ENCODE measurements at regions not wholly inside any gene's neighbourhood (a gene's known extent, or its start where the extent isn't known, plus 50 kb on each side); places are given as distances from the start of the nearest gene placed in this dataset.
A peak's percentile ranks its signal among the peaks of the same experiment; 100 is the strongest.
"Not testable (repeated sequence)": the region's sequence is repeated elsewhere in the genome, so short reads cannot be mapped to it uniquely, and the experiment has no call there.

- in situ Hi-C loops (cut with HindIII; ENCODE audit: low pct_unique_long_range_greater_than_20kb, low sequenced_read_pairs), result no loop called here
- DNase-seq (ENCODE audit: low read depth, low spot score), result no peak
These were observed 479.3 kb upstream of the RUNX1 start for GRCh38 chr21:35528116-35529042.

GRCh38 chr21:35527358-35527757 lies 478.3 kb upstream of the RUNX1 start:
- in situ Hi-C loops (cut with HindIII; ENCODE audit: low pct_unique_long_range_greater_than_20kb, low sequenced_read_pairs), result no loop called here
- no peak for DNase-seq (ENCODE audit: low read depth, low spot score)

- no peak for DNase-seq (ENCODE audit: low read depth, low spot score)
- in situ Hi-C loops (cut with HindIII; ENCODE audit: low pct_unique_long_range_greater_than_20kb, low sequenced_read_pairs), result no loop called here
These were observed 476.3 kb upstream of the RUNX1 start for GRCh38 chr21:35525443-35525842.

GRCh38 chr21:35521852-35522505 lies 472.9 kb upstream of the RUNX1 start:
- DNase-seq (ENCODE audit: low read depth, low spot score), result no peak
- in situ Hi-C loops (cut with HindIII; ENCODE audit: low pct_unique_long_range_greater_than_20kb, low sequenced_read_pairs), result no loop called here

GRCh38 chr21:35521293-35521692 lies 472.2 kb upstream of the RUNX1 start:
- DNase-seq (ENCODE audit: low read depth, low spot score), result no peak
- in situ Hi-C loops (cut with HindIII; ENCODE audit: low pct_unique_long_range_greater_than_20kb, low sequenced_read_pairs), result no loop called here

- in situ Hi-C loops (cut with HindIII; ENCODE audit: low pct_unique_long_range_greater_than_20kb, low sequenced_read_pairs), result no loop called here
- no peak for DNase-seq (ENCODE audit: low read depth, low spot score)
These were observed 471.8 kb upstream of the RUNX1 start for GRCh38 chr21:35520856-35521255.

GRCh38 chr21:35520302-35520701 lies 471.2 kb upstream of the RUNX1 start:
- no peak for DNase-seq (ENCODE audit: low read depth, low spot score)
- in situ Hi-C loops (cut with HindIII; ENCODE audit: low pct_unique_long_range_greater_than_20kb, low sequenced_read_pairs), result no loop called here

GRCh38 chr21:35517865-35518264 lies 468.8 kb upstream of the RUNX1 start:
- in situ Hi-C loops (cut with HindIII; ENCODE audit: low pct_unique_long_range_greater_than_20kb, low sequenced_read_pairs), result no loop called here
- no peak for DNase-seq (ENCODE audit: low read depth, low spot score)

- in situ Hi-C loops (cut with HindIII; ENCODE audit: low pct_unique_long_range_greater_than_20kb, low sequenced_read_pairs); DNase-seq (ENCODE audit: low read depth, low spot score): not testable (repeated sequence)
These were observed 467.2 kb upstream of the RUNX1 start for GRCh38 chr21:35516292-35516691.

GRCh38 chr21:35512346-35512745 lies 463.2 kb upstream of the RUNX1 start:
- in situ Hi-C loops (cut with HindIII; ENCODE audit: low pct_unique_long_range_greater_than_20kb, low sequenced_read_pairs), result no loop called here
- no peak for DNase-seq (ENCODE audit: low read depth, low spot score)

- no peak for DNase-seq (ENCODE audit: low read depth, low spot score)
- in situ Hi-C loops (cut with HindIII; ENCODE audit: low pct_unique_long_range_greater_than_20kb, low sequenced_read_pairs), result no loop called here
These were observed 462.6 kb upstream of the RUNX1 start for GRCh38 chr21:35511696-35512162.

GRCh38 chr21:35510957-35511695 lies 462.0 kb upstream of the RUNX1 start:
- in situ Hi-C loops (cut with HindIII; ENCODE audit: low pct_unique_long_range_greater_than_20kb, low sequenced_read_pairs), result no loop called here
- no peak for DNase-seq (ENCODE audit: low read depth, low spot score)

GRCh38 chr21:35510294-35510693 lies 461.2 kb upstream of the RUNX1 start:
- in situ Hi-C loops (cut with HindIII; ENCODE audit: low pct_unique_long_range_greater_than_20kb, low sequenced_read_pairs), result no loop called here

GRCh38 chr21:35509001-35509704 lies 460.1 kb upstream of the RUNX1 start:
- no peak for DNase-seq (ENCODE audit: low read depth, low spot score)
- in situ Hi-C loops (cut with HindIII; ENCODE audit: low pct_unique_long_range_greater_than_20kb, low sequenced_read_pairs), result no loop called here

More at GRCh38 chr21:35510294-35510693, 461.2 kb upstream of the RUNX1 start:
- no peak for DNase-seq (ENCODE audit: low read depth, low spot score)

- in situ Hi-C loops (cut with HindIII; ENCODE audit: low pct_unique_long_range_greater_than_20kb, low sequenced_read_pairs), result no loop called here
- peak; percentile 93 for DNase-seq (ENCODE audit: low read depth, low spot score)
These were observed 459.2 kb upstream of the RUNX1 start for GRCh38 chr21:35508139-35508888.

- in situ Hi-C loops (cut with HindIII; ENCODE audit: low pct_unique_long_range_greater_than_20kb, low sequenced_read_pairs), result no loop called here
- DNase-seq (ENCODE audit: low read depth, low spot score), result no peak
These were observed 458.2 kb upstream of the RUNX1 start for GRCh38 chr21:35507181-35507759.

GRCh38 chr21:35506771-35507170 lies 457.7 kb upstream of the RUNX1 start:
- no peak for DNase-seq (ENCODE audit: low read depth, low spot score)
- in situ Hi-C loops (cut with HindIII; ENCODE audit: low pct_unique_long_range_greater_than_20kb, low sequenced_read_pairs), result no loop called here
